ENCODE measurements at regions not wholly inside any gene's neighbourhood (a gene's known extent, or its start where the extent isn't known, plus 50 kb on each side); places are given as distances from the start of the nearest gene placed in this dataset.

GRCh38 chr12:93308281-93308680, 69.4 kb upstream of the NUDT4 start:
- H3K36me3 Mint-ChIP-seq (ENCODE audit: low read depth), result peaks cover 8% of the 10 kb centered on the region
- no peak overlapping the region for H3K27ac Mint-ChIP-seq
- H3K27me3 Mint-ChIP-seq (ENCODE audit: low read depth), result no peaks in the 10 kb centered on the region
- TF ChIP-seq CTCF (IDR thresholded peaks at IDR 0.05; ENCODE audit: unreplicated experiment in 3 of 3), result no peak
- H3K9me3 Mint-ChIP-seq, result peaks cover 16% of the 10 kb centered on the region
- no peaks in the 10 kb centered on the region for H3K4me1 Mint-ChIP-seq
- H3K4me3 Mint-ChIP-seq, result no peak overlapping the region

GRCh38 chr12:93311827-93312226, 65.9 kb upstream of the NUDT4 start:
- H3K9me3 Mint-ChIP-seq, result peaks cover 3% of the 10 kb centered on the region
- no peaks in the 10 kb centered on the region for H3K27me3 Mint-ChIP-seq (ENCODE audit: low read depth)
- H3K4me1 Mint-ChIP-seq, result no peaks in the 10 kb centered on the region
- no peaks in the 10 kb centered on the region for H3K36me3 Mint-ChIP-seq (ENCODE audit: low read depth)
- no peak overlapping the region for H3K27ac Mint-ChIP-seq
- no peak overlapping the region for H3K4me3 Mint-ChIP-seq
- no peak for TF ChIP-seq CTCF (IDR thresholded peaks at IDR 0.05; ENCODE audit: unreplicated experiment in 3 of 3)

- Mint-ChIP-seq H3K36me3 (ENCODE audit: low read depth) (no peaks in the 10 kb centered on the region), H3K9me3 (no peaks in the 10 kb centered on the region), H3K4me3 (no peak overlapping the region), H3K4me1 (no peaks in the 10 kb centered on the region), H3K27ac (no peak overlapping the region), H3K27me3 (ENCODE audit: low read depth) (no peaks in the 10 kb centered on the region)
- no peak for TF ChIP-seq CTCF (IDR thresholded peaks at IDR 0.05; ENCODE audit: unreplicated experiment in 3 of 3)
Measured at GRCh38 chr12:93314177-93314497, 63.6 kb upstream of the NUDT4 start.

- Mint-ChIP-seq H3K4me3 (no peak overlapping the region), H3K9me3 (no peaks in the 10 kb centered on the region), H3K27me3 (ENCODE audit: low read depth) (no peaks in the 10 kb centered on the region), H3K36me3 (ENCODE audit: low read depth) (no peaks in the 10 kb centered on the region), H3K4me1 (no peaks in the 10 kb centered on the region), H3K27ac (no peak overlapping the region)
- no peak for TF ChIP-seq CTCF (IDR thresholded peaks at IDR 0.05; ENCODE audit: unreplicated experiment in 3 of 3)
Measured at GRCh38 chr12:93315385-93315906, 62.3 kb upstream of the NUDT4 start.

- Mint-ChIP-seq H3K27ac (no peak overlapping the region), H3K9me3 (no peaks in the 10 kb centered on the region), H3K4me1 (no peaks in the 10 kb centered on the region), H3K4me3 (no peak overlapping the region), H3K27me3 (ENCODE audit: low read depth) (no peaks in the 10 kb centered on the region), H3K36me3 (ENCODE audit: low read depth) (no peaks in the 10 kb centered on the region)
- TF ChIP-seq CTCF (IDR thresholded peaks at IDR 0.05; ENCODE audit: unreplicated experiment in 3 of 3), result no peak
Measured at GRCh38 chr12:93315907-93316622, 61.7 kb upstream of the NUDT4 start.

GRCh38 chr12:93316623-93316971, 61.1 kb upstream of the NUDT4 start:
- Mint-ChIP-seq H3K27me3 (ENCODE audit: low read depth) (no peaks in the 10 kb centered on the region), H3K9me3 (no peaks in the 10 kb centered on the region), H3K4me3 (no peak overlapping the region), H3K4me1 (no peaks in the 10 kb centered on the region), H3K36me3 (ENCODE audit: low read depth) (no peaks in the 10 kb centered on the region), H3K27ac (no peak overlapping the region)
- no peak for TF ChIP-seq CTCF (IDR thresholded peaks at IDR 0.05; ENCODE audit: unreplicated experiment in 3 of 3)

All from nephron (organoid).